22Rv1 (cell line): ENCODE measurements at regions not wholly inside any gene's neighbourhood (a gene's known extent, or its start where the extent isn't known, plus 50 kb on each side); places are given as distances from the start of the nearest gene placed in this dataset.

Source experiments
- ZFX ChIP-seq: fragments of 450-650 bp; IDR thresholded peaks from 2 replicates; pipeline ENCODE4 v1.6.1; 2017; ENCODE audit warnings: antibody characterized with exemption, borderline replicate concordance
- TF ChIP-seq, protein P1 (sequence below): fragments of 450-650 bp; IDR thresholded peaks from 2 replicates; pipeline ENCODE4 v1.5.1; 2017; ENCODE audit warnings: mild to moderate bottlenecking

GRCh38 chr3:88936831-88937230 is 170.6 kb upstream of the EPHA3 start:
- TF ChIP-seq, protein P1, sequence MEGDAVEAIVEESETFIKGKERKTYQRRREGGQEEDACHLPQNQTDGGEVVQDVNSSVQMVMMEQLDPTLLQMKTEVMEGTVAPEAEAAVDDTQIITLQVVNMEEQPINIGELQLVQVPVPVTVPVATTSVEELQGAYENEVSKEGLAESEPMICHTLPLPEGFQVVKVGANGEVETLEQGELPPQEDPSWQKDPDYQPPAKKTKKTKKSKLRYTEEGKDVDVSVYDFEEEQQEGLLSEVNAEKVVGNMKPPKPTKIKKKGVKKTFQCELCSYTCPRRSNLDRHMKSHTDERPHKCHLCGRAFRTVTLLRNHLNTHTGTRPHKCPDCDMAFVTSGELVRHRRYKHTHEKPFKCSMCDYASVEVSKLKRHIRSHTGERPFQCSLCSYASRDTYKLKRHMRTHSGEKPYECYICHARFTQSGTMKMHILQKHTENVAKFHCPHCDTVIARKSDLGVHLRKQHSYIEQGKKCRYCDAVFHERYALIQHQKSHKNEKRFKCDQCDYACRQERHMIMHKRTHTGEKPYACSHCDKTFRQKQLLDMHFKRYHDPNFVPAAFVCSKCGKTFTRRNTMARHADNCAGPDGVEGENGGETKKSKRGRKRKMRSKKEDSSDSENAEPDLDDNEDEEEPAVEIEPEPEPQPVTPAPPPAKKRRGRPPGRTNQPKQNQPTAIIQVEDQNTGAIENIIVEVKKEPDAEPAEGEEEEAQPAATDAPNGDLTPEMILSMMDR = no peak
- no peak for TF ChIP-seq ZFX
